Natural killer cell (primary cell): ENCODE measurements at regions not wholly inside any gene's neighbourhood (a gene's known extent, or its start where the extent isn't known, plus 50 kb on each side); places are given as distances from the start of the nearest gene placed in this dataset.

Experiments
- ATAC-seq, 3 donors: fragments of 150-1000 bp in 2 of 3; fragments of 200-7000 bp in 1 of 3; cut with Tn5 transposase; 1 replicate in 1 of 3; 2 replicates in 2 of 3; pipeline ENCODE4 v1.10.0; 2021; ENCODE audit warnings: mild to moderate bottlenecking in 2 of 3, moderate library complexity in 2 of 3
- DNase-seq, 2 donors: peaks; one replicate each; pipeline versions ENCODE4 v3.0.0 to v3.0.0-alpha.2; 2013 to 2021; ENCODE audit warnings: mixed read lengths in 1 of 2
- H3K27ac ChIP-seq: one replicate; pipeline ENCODE4 v1.5.1; 2013; ENCODE audit warnings: mild to moderate bottlenecking, low read length
- H3K27me3 ChIP-seq: one replicate; pipeline ENCODE4 v1.6.1; 2013; ENCODE audit warnings: low read length; ENCODE audit not compliant: control insufficient read depth, insufficient read depth
- H3K36me3 ChIP-seq: one replicate; pipeline ENCODE4 v1.6.1; 2013; ENCODE audit warnings: low read length; ENCODE audit not compliant: control insufficient read depth, insufficient read depth
- H3K4me1 ChIP-seq: one replicate; pipeline ENCODE4 v1.6.1; 2013; ENCODE audit warnings: low read length; ENCODE audit not compliant: control insufficient read depth, insufficient read depth
- H3K4me3 ChIP-seq: one replicate; pipeline ENCODE4 v1.5.1; 2013; ENCODE audit warnings: low read length
- H3K9me3 ChIP-seq: one replicate; pipeline ENCODE4 v1.6.1; 2013; ENCODE audit warnings: low read length; ENCODE audit not compliant: control insufficient read depth, insufficient read depth
- H3K27ac Mint-ChIP-seq, 2 donors: one replicate each; pipeline ENCODE4 v1.8.0; 2022; ENCODE audit warnings: mild to moderate bottlenecking in 2 of 2, mixed read lengths in 2 of 2, moderate library complexity in 1 of 2
- H3K27me3 Mint-ChIP-seq, 2 donors: one replicate each; pipeline ENCODE4 v1.8.0; 2022; ENCODE audit warnings: low read depth in 2 of 2, mixed read lengths in 2 of 2
- H3K36me3 Mint-ChIP-seq: one replicate; pipeline ENCODE4 v1.8.0; 2022; ENCODE audit warnings: mixed read lengths
- H3K4me1 Mint-ChIP-seq, 2 donors: one replicate each; pipeline ENCODE4 v1.8.0; 2022; ENCODE audit warnings: mixed read lengths in 2 of 2
- H3K4me3 Mint-ChIP-seq: one replicate; pipeline ENCODE4 v1.8.0; 2022; ENCODE audit warnings: mild to moderate bottlenecking, moderate library complexity, mixed read lengths
- H3K9me3 Mint-ChIP-seq, 2 donors: one replicate each; pipeline ENCODE4 v1.8.0; 2022; ENCODE audit warnings: mixed read lengths in 2 of 2
- CTCF ChIP-seq: fragments of 200-600 bp; IDR thresholded peaks from one replicate; pipeline ENCODE4 v1.8.0; 2022; ENCODE audit warnings: antibody characterized with exemption
- WGBS: methylation state at CpG from one replicate; pipeline ENCODE4 v1.1.7; 2013; ENCODE audit warnings: missing lambda C conversion rate; ENCODE audit not compliant: insufficient coverage; 5-methylcytosine and 5-hydroxymethylcytosine counted together
- intact Hi-C: fragments of 100-400 bp; cut with micrococcal nuclease; formaldehyde crosslinking; loops from one replicate; pipeline ENCODE4 v1.14.2; 2022

GRCh38 chr15:62846805-62847495 is 195.6 kb upstream of the TPM1 start:
- Mint-ChIP-seq H3K27ac (no peak overlapping the region), H3K4me1 (no peaks in the 10 kb centered on the region), H3K9me3 (no peaks in the 10 kb centered on the region), H3K4me3 (no peak overlapping the region), H3K27me3 (peaks cover 3 to 7% of the 10 kb centered on the region in 2 donors), H3K36me3 (no peaks in the 10 kb centered on the region)
- H3K4me3 ChIP-seq: no peak overlapping the region
- ATAC-seq: no peak
- H3K27ac ChIP-seq: no peak overlapping the region
- no peaks in the 10 kb centered on the region for H3K4me1 ChIP-seq
- no peaks in the 10 kb centered on the region for H3K36me3 ChIP-seq
- no peak for DNase-seq
- intact Hi-C loops: loop anchor here (5.0 kb wide), 1 partner anchor 555 kb away; no protein-coding TSS in a partner anchor
- TF ChIP-seq CTCF: no peak
- WGBS: 88% methylated on average over 8 of the region's 8 CpGs
- no peaks in the 10 kb centered on the region for H3K27me3 ChIP-seq
- no peaks in the 10 kb centered on the region for H3K9me3 ChIP-seq

- Histone ChIP-seq H3K36me3 (no peaks in the 10 kb centered on the region), H3K27ac (no peak overlapping the region), H3K27me3 (no peaks in the 10 kb centered on the region), H3K9me3 (no peaks in the 10 kb centered on the region), H3K4me3 (no peak overlapping the region), H3K4me1 (no peaks in the 10 kb centered on the region)
- 88% methylated on average over 7 of the region's 7 CpGs for WGBS
- peak; percentile 40 for TF ChIP-seq CTCF
- Mint-ChIP-seq H3K27me3 (peaks cover 3 to 7% of the 10 kb centered on the region in 2 donors), H3K9me3 (no peaks in the 10 kb centered on the region), H3K36me3 (no peaks in the 10 kb centered on the region), H3K4me3 (no peak overlapping the region), H3K27ac (no peak overlapping the region), H3K4me1 (no peaks in the 10 kb centered on the region)
- intact Hi-C loops: loop anchor here (1.0 to 5.0 kb wide), 2 partner anchors 245 to 554 kb away; no protein-coding TSS in a partner anchor
- ATAC-seq: no peak
- peak; percentile 21 to 61 for DNase-seq
Observed at GRCh38 chr15:62847900-62848489, 194.6 kb upstream of the TPM1 start.

GRCh38 chr15:62848632-62849050 is 193.9 kb upstream of the TPM1 start:
- WGBS: 55% methylated on average over 5 of the region's 5 CpGs
- H3K4me3 Mint-ChIP-seq: no peak overlapping the region
- peaks cover 3 to 7% of the 10 kb centered on the region in 2 donors for H3K27me3 Mint-ChIP-seq
- no peaks in the 10 kb centered on the region for H3K27me3 ChIP-seq
- intact Hi-C loops: loop anchor here (1.0 to 5.0 kb wide), 2 partner anchors 245 to 554 kb away; no protein-coding TSS in a partner anchor
- ATAC-seq (no peak), DNase-seq (no peak)
- H3K4me1 Mint-ChIP-seq: no peaks in the 10 kb centered on the region
- H3K4me3 ChIP-seq: no peak overlapping the region
- H3K9me3 ChIP-seq: no peaks in the 10 kb centered on the region
- H3K27ac Mint-ChIP-seq: no peak overlapping the region
- no peaks in the 10 kb centered on the region for H3K36me3 Mint-ChIP-seq
- H3K36me3 ChIP-seq: no peaks in the 10 kb centered on the region
- H3K4me1 ChIP-seq: no peaks in the 10 kb centered on the region
- TF ChIP-seq CTCF: no peak
- H3K9me3 Mint-ChIP-seq: no peaks in the 10 kb centered on the region
- no peak overlapping the region for H3K27ac ChIP-seq
